ENCODE measurements at regions not wholly inside any gene's neighbourhood (a gene's known extent, or its start where the extent isn't known, plus 50 kb on each side); places are given as distances from the start of the nearest gene placed in this dataset.

DNA sequence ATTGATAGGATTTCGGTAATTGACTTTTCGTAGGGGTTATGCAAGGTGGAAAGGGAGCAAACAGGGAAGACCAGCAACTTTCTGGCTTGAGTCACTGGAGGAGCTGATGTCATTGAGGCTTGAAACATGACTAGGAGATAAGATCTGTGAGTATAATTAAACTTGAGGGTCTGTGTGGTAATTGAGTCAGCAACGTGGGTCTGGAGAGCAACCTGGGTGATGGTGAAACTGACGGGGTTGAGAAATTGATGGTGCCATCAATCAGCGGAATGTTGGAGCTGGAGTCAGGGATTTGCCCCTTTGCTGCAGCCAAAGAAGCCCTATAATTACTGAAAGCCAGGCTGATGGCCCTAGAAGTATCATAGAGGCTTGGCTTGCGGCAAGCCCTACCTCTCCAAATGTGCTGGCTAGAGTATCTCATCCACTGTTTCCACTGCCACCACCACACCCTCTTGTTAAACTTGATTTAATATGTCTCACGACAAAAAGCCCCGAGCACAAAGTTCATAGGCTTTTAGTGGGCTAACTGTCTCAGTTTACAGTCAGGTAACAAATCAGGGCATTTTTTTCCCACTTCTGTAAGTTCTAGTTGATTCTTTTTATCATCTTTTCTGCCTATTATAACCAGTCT, 186.9 kb upstream of the ELAC2 start:
- Histone ChIP-seq H4K91ac (replicated peaks; ENCODE audit: insufficient read length, low read length) (no peak overlapping the region), H3K23me2 (ENCODE audit: low read depth, low read length) (no peaks in the 10 kb centered on the region), H3K36me3 (ENCODE audit: control insufficient read depth in 2 of 4, insufficient read depth in 4 of 4, low read length in 3 of 4) (no peaks in the 10 kb centered on the region), H2BK15ac (ENCODE audit: low read length) (no peak overlapping the region), H2BK5ac (ENCODE audit: low read depth, low read length) (no peak overlapping the region), H4K20me1 (replicated peaks in 1 of 2; ENCODE audit: control insufficient read depth in 1 of 2, insufficient read depth in 2 of 2, low read length in 2 of 2) (no peaks in the 10 kb centered on the region), H3K27ac (ENCODE audit: low read depth, low read length) (no peak overlapping the region), H4K5ac (ENCODE audit: insufficient read length, low read depth, low read length) (no peak overlapping the region), H3K4me3 (ENCODE audit: extremely low read depth in 1 of 4, insufficient read depth in 2 of 4, low read depth in 3 of 4, low read length in 4 of 4) (no peak overlapping the region), H4K8ac (ENCODE audit: extremely low read depth, insufficient read depth, low read length) (no peak overlapping the region), H2BK20ac (ENCODE audit: low read length) (no peak overlapping the region), H3K4me1 (replicated peaks in 1 of 4; ENCODE audit: control insufficient read depth in 3 of 4, insufficient read depth in 4 of 4, low read length in 3 of 4) (no peaks in the 10 kb centered on the region), H3K9ac (replicated peaks in 1 of 4; ENCODE audit: extremely low read depth in 1 of 4, low read depth in 3 of 4, low read length in 3 of 4) (no peak overlapping the region), H3K79me1 (ENCODE audit: low read depth, low read length) (no peaks in the 10 kb centered on the region), H2BK120ac (replicated peaks; ENCODE audit: low read depth, low read length) (no peak overlapping the region), H3K4ac (replicated peaks; ENCODE audit: insufficient read length, low read depth, low read length) (no peak overlapping the region), H2AK5ac (ENCODE audit: low read depth, low read length) (no peak overlapping the region), H3K23ac (ENCODE audit: insufficient read length) (no peak overlapping the region), H3K4me2 (ENCODE audit: insufficient read depth in 1 of 2, low read depth in 2 of 2, low read length in 2 of 2) (no peak overlapping the region), H3K79me2 (ENCODE audit: control insufficient read depth in 1 of 2, insufficient read depth in 2 of 2, low read length in 2 of 2) (no peaks in the 10 kb centered on the region), H2AFZ (ENCODE audit: low read length) (no peak overlapping the region; the same call in 1 of the 2 replicates), H3K14ac (ENCODE audit: insufficient read length) (no peak overlapping the region), H3K27me3 (replicated peaks in 1 of 4; ENCODE audit: control insufficient read depth in 3 of 4, extremely low read depth in 1 of 4, insufficient read depth in 3 of 4, low read length in 3 of 4) (no peaks in the 10 kb centered on the region), H3K56ac (replicated peaks; ENCODE audit: insufficient read length, low read depth, low read length) (no peak overlapping the region), H3K9me3 (ENCODE audit: insufficient read depth in 2 of 2, low read depth in 1 of 2, low read length in 1 of 2) (0 out of 4 replicates have a peak, but pooled peaks cover 0 to 2% of the 10 kb centered on the region in 2 experiments), H3K18ac (ENCODE audit: extremely low read depth, low read length) (no peak overlapping the region), H2BK12ac (ENCODE audit: low read depth, low read length) (no peak overlapping the region)
- ChIA-PET POLR2A (ENCODE audit: partially characterized antibody) (no interaction called here), CTCF (ENCODE audit: partially characterized antibody) (interaction anchor here (0.6 kb wide), 1 partner anchor 203 kb away, joined by 3 read pairs; no protein-coding TSS in a partner anchor)
- DNase-seq (ENCODE audit: low read depth in 1 of 2, low spot score in 2 of 2), result no peak
- no peak for TF ChIP-seq CHD2 (IDR thresholded peaks at IDR 0.05; ENCODE audit: low read length)
- TF ChIP-seq NANOG (IDR thresholded peaks at IDR 0.05; ENCODE audit: insufficient read depth, low read depth, low read length, poor library complexity, severe bottlenecking), result no peak
- TF ChIP-seq PHF8 (conservative IDR thresholded peaks at IDR 0.05; ENCODE audit: low read depth, low read length), result no peak
- TF ChIP-seq EZH2 (IDR thresholded peaks at IDR 0.05; ENCODE audit: low read depth, low read length, severe bottlenecking), result no peak
- TF ChIP-seq POU5F1 (IDR thresholded peaks at IDR 0.05; ENCODE audit: low read depth, low read length), result no peak
- TF ChIP-seq CEBPB (IDR thresholded peaks at IDR 0.05; ENCODE audit: low read depth, low read length), result no peak
- no peak for TF ChIP-seq CHD1 (IDR thresholded peaks at IDR 0.05; ENCODE audit: low read depth, low read length)
- TF ChIP-seq SAP30 (IDR thresholded peaks at IDR 0.05; ENCODE audit: insufficient read depth, insufficient replicate concordance, low read length), result no peak
- TF ChIP-seq SP4 (IDR thresholded peaks at IDR 0.05; ENCODE audit: low read length), result no peak
- TF ChIP-seq YY1 (IDR thresholded peaks at IDR 0.05; ENCODE audit: low read depth, low read length), result no peak
- no peak for FAIRE-seq
- 80% methylated on average over 8 of the region's 8 CpGs; no CpG with 5 or more reads in 1 of the 2 experiments for WGBS, 2 experiments (ENCODE audit: extremely low coverage in 1 of 2, insufficient coverage in 1 of 2, insufficient read length in 1 of 2, insufficient replicate concordance in 2 of 2, low coverage in 1 of 2, low lambda C conversion rate in 2 of 2, missing lambda C conversion rate in 1 of 2)
